ENCODE measurements at regions not wholly inside any gene's neighbourhood (a gene's known extent, or its start where the extent isn't known, plus 50 kb on each side); places are given as distances from the start of the nearest gene placed in this dataset.

DNA sequence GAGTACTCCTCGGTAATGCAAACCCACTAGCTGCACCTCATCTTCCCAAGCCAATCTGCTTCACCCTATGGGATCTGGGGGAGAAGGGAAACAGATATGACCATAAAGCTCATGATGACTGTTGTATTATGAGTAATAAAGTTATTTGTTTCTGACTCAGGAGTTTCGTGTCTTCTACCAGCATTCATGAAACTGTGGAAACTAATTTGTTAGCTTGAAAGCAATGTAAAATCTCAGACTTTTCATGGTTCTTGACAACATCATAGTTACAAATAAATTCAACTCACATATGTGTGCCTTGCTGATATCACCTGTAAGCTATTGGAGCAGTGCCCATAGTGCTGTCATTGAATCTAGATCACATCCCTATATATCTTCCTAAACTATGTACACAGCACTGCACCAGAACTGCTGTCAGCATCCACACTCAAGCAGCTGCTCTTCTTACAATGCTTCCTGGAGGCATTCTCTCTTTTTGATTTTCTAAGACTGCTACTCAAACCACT is 135.6 kb upstream of the KYNU start:
- TF ChIP-seq POLR2A (IDR thresholded peaks at IDR 0.05) = no peak
- TF ChIP-seq, protein P1, sequence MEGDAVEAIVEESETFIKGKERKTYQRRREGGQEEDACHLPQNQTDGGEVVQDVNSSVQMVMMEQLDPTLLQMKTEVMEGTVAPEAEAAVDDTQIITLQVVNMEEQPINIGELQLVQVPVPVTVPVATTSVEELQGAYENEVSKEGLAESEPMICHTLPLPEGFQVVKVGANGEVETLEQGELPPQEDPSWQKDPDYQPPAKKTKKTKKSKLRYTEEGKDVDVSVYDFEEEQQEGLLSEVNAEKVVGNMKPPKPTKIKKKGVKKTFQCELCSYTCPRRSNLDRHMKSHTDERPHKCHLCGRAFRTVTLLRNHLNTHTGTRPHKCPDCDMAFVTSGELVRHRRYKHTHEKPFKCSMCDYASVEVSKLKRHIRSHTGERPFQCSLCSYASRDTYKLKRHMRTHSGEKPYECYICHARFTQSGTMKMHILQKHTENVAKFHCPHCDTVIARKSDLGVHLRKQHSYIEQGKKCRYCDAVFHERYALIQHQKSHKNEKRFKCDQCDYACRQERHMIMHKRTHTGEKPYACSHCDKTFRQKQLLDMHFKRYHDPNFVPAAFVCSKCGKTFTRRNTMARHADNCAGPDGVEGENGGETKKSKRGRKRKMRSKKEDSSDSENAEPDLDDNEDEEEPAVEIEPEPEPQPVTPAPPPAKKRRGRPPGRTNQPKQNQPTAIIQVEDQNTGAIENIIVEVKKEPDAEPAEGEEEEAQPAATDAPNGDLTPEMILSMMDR (IDR thresholded peaks at IDR 0.05) = no peak
- no peak for TF ChIP-seq POLR2AphosphoS5 (IDR thresholded peaks at IDR 0.05)
- TF ChIP-seq EP300 (IDR thresholded peaks at IDR 0.05) = no peak
